SK-N-SH treated with all-trans-retinoic acid at 6 μM for 48 hours (cell line): ENCODE measurements at regions not wholly inside any gene's neighbourhood (a gene's known extent, or its start where the extent isn't known, plus 50 kb on each side); places are given as distances from the start of the nearest gene placed in this dataset.

Experiments used
- ATAC-seq: fragments of 200-7000 bp; cut with Tn5 transposase; 3 replicates; pipeline ENCODE4 v1.9.1; 2020; ENCODE audit warnings: mild to moderate bottlenecking, moderate library complexity
- ARNTL ChIP-seq: fragments of 450-650 bp; formaldehyde crosslinking; IDR thresholded peaks from 2 replicates; pipeline ENCODE4 v1.5.0; 2020; ENCODE audit warnings: low read depth, mild to moderate bottlenecking, moderate library complexity, borderline replicate concordance
- BACH2 ChIP-seq: fragments of 250-450 bp; sonication (Bioruptor Pico); IDR thresholded peaks from 2 replicates; pipeline ENCODE4 v1.9.0; 2021; ENCODE audit warnings: mild to moderate bottlenecking, borderline replicate concordance
- CSDC2 ChIP-seq: fragments of 250-450 bp; sonication (Bioruptor Pico); IDR thresholded peaks from 2 replicates; pipeline ENCODE4 v1.5.0; 2020; ENCODE audit warnings: mild to moderate bottlenecking, moderate library complexity
- ESRRG ChIP-seq: fragments of 250-450 bp; sonication (Bioruptor Pico); IDR thresholded peaks from 2 replicates; pipeline ENCODE4 v1.6.1; 2021; ENCODE audit warnings: mild to moderate bottlenecking
- GLIS3 ChIP-seq: fragments of 250-450 bp; sonication (Bioruptor Pico); IDR thresholded peaks from 2 replicates; pipeline ENCODE4 v1.5.0; 2020; ENCODE audit warnings: mild to moderate bottlenecking, moderate library complexity
- OSR1 ChIP-seq: fragments of 250-450 bp; sonication (Bioruptor Pico); IDR thresholded peaks from 2 replicates; pipeline ENCODE4 v1.8.0; 2022; ENCODE audit warnings: moderate library complexity, mild to moderate bottlenecking, inconsistent platforms
- RARB ChIP-seq: fragments of 250-450 bp; sonication (Bioruptor Pico); IDR thresholded peaks from 2 replicates; pipeline ENCODE4 v1.8.0; 2021; ENCODE audit warnings: mild to moderate bottlenecking, moderate library complexity
- SNAI2 ChIP-seq: fragments of 250-450 bp; sonication (Bioruptor Pico); IDR thresholded peaks from 2 replicates; pipeline ENCODE4 v1.5.0; 2020; ENCODE audit warnings: mild to moderate bottlenecking, moderate library complexity
- TCF4 ChIP-seq: fragments of 250-450 bp; sonication (Bioruptor Pico); IDR thresholded peaks from 2 replicates; pipeline ENCODE4 v1.8.0; 2021; ENCODE audit warnings: mild to moderate bottlenecking, moderate library complexity, borderline replicate concordance
- TOX ChIP-seq: fragments of 250-450 bp; sonication (Bioruptor Pico); IDR thresholded peaks from 2 replicates; pipeline ENCODE4 v1.8.0; 2021; ENCODE audit warnings: mild to moderate bottlenecking, moderate library complexity, borderline replicate concordance
- ZC3H10 ChIP-seq: fragments of 250-450 bp; sonication (Bioruptor Pico); IDR thresholded peaks from 2 replicates; pipeline ENCODE4 v1.5.1; 2021; ENCODE audit warnings: mild to moderate bottlenecking, moderate library complexity
- ZFP3 ChIP-seq: fragments of 250-450 bp; sonication (Bioruptor Pico); IDR thresholded peaks from 2 replicates; pipeline ENCODE4 v1.5.0; 2020; ENCODE audit warnings: mild to moderate bottlenecking, moderate library complexity
- ZNF565 ChIP-seq: fragments of 450-650 bp; formaldehyde crosslinking; conservative IDR thresholded peaks from 2 replicates; pipeline ENCODE4 v1.5.0; 2020; ENCODE audit warnings: low read depth, mild to moderate bottlenecking, moderate library complexity
- ZNF70 ChIP-seq: fragments of 450-650 bp; formaldehyde crosslinking; IDR thresholded peaks from 2 replicates; pipeline ENCODE4 v1.5.0; 2020; ENCODE audit warnings: mild to moderate bottlenecking, moderate library complexity
- ZNF8 ChIP-seq: fragments of 450-650 bp; formaldehyde crosslinking; IDR thresholded peaks from 2 replicates; pipeline ENCODE4 v1.5.0; 2020; ENCODE audit warnings: mild to moderate bottlenecking, moderate library complexity
- TF ChIP-seq, protein P1 (sequence below): fragments of 250-450 bp; sonication (Bioruptor Pico); IDR thresholded peaks from 2 replicates; pipeline ENCODE4 v1.8.0; 2020; ENCODE audit warnings: mild to moderate bottlenecking, moderate library complexity, borderline replicate concordance
- TF ChIP-seq, protein P2 (sequence below): fragments of 250-450 bp; sonication (Bioruptor Pico); IDR thresholded peaks from 2 replicates; pipeline ENCODE4 v1.5.0; 2020; ENCODE audit warnings: mild to moderate bottlenecking, moderate library complexity
- TF ChIP-seq, protein P3 (sequence below): fragments of 250-450 bp; sonication (Bioruptor Pico); IDR thresholded peaks from 2 replicates; pipeline ENCODE4 v1.5.1; 2020; ENCODE audit warnings: low read depth, mild to moderate bottlenecking, moderate library complexity
- TF ChIP-seq, protein P4 (sequence below): fragments of 250-450 bp; sonication (Bioruptor Pico); IDR thresholded peaks from 2 replicates; pipeline ENCODE4 v1.8.0; 2021; ENCODE audit warnings: low read depth, mild to moderate bottlenecking, moderate library complexity, borderline replicate concordance
- TF ChIP-seq, protein P5 (sequence below): fragments of 250-450 bp; sonication (Bioruptor Pico); IDR thresholded peaks from 2 replicates; pipeline ENCODE4 v1.5.1; 2021; ENCODE audit warnings: mild to moderate bottlenecking, moderate library complexity

DNA sequence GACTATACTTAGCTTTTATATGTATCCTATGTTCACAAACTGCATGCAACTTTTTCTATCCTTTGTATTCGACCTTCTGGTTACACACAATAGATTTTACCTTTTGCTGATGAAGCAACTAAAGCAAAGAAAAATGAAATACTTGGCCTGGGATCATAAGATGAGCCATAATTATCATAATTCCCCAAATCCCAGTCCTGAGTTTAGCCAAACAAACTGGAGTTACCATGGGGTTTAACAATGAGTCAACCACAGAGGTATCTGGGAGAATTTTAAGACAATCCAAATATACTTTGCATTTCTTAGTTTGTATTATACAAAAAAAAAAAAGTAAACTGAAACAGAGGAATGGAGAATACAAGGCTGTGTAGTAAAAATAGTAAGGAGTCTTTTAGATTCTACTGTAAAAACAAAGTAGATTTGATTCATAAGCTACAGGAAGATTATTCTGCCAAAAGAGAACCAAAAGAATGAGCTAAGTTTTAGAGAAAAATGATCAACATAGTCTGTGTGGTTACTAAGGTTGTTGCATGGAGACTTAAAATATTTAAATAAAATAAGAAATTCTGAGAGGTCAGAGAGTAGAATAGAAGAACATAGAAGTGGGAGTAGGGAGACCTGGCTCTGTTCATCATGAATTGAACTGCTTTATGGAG is 60.4 kb upstream of the GORAB start (continued):
- TF ChIP-seq, protein P1, sequence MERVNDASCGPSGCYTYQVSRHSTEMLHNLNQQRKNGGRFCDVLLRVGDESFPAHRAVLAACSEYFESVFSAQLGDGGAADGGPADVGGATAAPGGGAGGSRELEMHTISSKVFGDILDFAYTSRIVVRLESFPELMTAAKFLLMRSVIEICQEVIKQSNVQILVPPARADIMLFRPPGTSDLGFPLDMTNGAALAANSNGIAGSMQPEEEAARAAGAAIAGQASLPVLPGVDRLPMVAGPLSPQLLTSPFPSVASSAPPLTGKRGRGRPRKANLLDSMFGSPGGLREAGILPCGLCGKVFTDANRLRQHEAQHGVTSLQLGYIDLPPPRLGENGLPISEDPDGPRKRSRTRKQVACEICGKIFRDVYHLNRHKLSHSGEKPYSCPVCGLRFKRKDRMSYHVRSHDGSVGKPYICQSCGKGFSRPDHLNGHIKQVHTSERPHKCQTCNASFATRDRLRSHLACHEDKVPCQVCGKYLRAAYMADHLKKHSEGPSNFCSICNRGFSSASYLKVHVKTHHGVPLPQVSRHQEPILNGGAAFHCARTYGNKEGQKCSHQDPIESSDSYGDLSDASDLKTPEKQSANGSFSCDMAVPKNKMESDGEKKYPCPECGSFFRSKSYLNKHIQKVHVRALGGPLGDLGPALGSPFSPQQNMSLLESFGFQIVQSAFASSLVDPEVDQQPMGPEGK, result no peak
- no peak for TF ChIP-seq RARB (CRISPR knock-in tag)
- TF ChIP-seq, protein P2, sequence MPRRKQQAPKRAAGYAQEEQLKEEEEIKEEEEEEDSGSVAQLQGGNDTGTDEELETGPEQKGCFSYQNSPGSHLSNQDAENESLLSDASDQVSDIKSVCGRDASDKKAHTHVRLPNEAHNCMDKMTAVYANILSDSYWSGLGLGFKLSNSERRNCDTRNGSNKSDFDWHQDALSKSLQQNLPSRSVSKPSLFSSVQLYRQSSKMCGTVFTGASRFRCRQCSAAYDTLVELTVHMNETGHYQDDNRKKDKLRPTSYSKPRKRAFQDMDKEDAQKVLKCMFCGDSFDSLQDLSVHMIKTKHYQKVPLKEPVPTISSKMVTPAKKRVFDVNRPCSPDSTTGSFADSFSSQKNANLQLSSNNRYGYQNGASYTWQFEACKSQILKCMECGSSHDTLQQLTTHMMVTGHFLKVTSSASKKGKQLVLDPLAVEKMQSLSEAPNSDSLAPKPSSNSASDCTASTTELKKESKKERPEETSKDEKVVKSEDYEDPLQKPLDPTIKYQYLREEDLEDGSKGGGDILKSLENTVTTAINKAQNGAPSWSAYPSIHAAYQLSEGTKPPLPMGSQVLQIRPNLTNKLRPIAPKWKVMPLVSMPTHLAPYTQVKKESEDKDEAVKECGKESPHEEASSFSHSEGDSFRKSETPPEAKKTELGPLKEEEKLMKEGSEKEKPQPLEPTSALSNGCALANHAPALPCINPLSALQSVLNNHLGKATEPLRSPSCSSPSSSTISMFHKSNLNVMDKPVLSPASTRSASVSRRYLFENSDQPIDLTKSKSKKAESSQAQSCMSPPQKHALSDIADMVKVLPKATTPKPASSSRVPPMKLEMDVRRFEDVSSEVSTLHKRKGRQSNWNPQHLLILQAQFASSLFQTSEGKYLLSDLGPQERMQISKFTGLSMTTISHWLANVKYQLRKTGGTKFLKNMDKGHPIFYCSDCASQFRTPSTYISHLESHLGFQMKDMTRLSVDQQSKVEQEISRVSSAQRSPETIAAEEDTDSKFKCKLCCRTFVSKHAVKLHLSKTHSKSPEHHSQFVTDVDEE (CRISPR knock-in tag), result no peak

DNA sequence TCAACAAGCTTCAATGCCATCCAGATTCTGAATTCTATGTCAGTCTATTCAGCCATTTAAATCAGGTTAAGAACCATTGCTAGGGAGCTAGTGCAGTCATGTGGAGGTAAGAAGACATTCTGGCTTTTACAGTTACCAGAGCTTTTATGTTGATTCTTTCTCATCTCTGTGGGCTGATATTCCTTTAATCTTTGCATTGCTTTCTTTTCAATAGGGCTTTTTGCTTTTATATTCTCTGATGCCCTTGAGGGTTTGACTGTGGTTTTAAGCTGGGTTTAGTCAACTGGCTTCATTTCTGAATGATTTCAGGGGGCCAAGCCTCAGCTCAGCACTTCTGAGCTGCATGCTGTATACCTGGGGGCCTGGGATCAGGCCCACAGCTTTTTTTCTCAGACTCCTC is 51.0 kb upstream of the GORAB start:
- no peak for ATAC-seq
- no peak for TF ChIP-seq ZC3H10 (CRISPR knock-in tag)
- TF ChIP-seq TOX (CRISPR knock-in tag), result no peak
- TF ChIP-seq, protein P3, sequence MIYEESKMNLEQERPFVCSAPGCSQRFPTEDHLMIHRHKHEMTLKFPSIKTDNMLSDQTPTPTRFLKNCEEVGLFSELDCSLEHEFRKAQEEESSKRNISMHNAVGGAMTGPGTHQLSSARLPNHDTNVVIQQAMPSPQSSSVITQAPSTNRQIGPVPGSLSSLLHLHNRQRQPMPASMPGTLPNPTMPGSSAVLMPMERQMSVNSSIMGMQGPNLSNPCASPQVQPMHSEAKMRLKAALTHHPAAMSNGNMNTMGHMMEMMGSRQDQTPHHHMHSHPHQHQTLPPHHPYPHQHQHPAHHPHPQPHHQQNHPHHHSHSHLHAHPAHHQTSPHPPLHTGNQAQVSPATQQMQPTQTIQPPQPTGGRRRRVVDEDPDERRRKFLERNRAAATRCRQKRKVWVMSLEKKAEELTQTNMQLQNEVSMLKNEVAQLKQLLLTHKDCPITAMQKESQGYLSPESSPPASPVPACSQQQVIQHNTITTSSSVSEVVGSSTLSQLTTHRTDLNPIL (CRISPR knock-in tag), result no peak
- no peak for TF ChIP-seq ZFP3 (CRISPR knock-in tag)
- no peak for TF ChIP-seq GLIS3 (CRISPR knock-in tag)
- TF ChIP-seq RARB (CRISPR knock-in tag), result no peak
- TF ChIP-seq, protein P2 (CRISPR knock-in tag), result no peak
- TF ChIP-seq, protein P4, sequence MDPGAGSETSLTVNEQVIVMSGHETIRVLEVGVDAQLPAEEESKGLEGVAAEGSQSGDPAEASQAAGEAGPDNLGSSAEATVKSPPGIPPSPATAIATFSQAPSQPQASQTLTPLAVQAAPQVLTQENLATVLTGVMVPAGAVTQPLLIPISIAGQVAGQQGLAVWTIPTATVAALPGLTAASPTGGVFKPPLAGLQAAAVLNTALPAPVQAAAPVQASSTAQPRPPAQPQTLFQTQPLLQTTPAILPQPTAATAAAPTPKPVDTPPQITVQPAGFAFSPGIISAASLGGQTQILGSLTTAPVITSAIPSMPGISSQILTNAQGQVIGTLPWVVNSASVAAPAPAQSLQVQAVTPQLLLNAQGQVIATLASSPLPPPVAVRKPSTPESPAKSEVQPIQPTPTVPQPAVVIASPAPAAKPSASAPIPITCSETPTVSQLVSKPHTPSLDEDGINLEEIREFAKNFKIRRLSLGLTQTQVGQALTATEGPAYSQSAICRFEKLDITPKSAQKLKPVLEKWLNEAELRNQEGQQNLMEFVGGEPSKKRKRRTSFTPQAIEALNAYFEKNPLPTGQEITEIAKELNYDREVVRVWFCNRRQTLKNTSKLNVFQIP (CRISPR knock-in tag), result no peak
- no peak for TF ChIP-seq ZNF8
- TF ChIP-seq ZNF70 (CRISPR knock-in tag), result no peak
- no peak for TF ChIP-seq CSDC2 (CRISPR knock-in tag)
- TF ChIP-seq, protein P5, sequence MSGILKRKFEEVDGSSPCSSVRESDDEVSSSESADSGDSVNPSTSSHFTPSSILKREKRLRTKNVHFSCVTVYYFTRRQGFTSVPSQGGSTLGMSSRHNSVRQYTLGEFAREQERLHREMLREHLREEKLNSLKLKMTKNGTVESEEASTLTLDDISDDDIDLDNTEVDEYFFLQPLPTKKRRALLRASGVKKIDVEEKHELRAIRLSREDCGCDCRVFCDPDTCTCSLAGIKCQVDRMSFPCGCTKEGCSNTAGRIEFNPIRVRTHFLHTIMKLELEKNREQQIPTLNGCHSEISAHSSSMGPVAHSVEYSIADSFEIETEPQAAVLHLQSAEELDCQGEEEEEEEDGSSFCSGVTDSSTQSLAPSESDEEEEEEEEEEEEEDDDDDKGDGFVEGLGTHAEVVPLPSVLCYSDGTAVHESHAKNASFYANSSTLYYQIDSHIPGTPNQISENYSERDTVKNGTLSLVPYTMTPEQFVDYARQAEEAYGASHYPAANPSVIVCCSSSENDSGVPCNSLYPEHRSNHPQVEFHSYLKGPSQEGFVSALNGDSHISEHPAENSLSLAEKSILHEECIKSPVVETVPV (CRISPR knock-in tag), result no peak
- TF ChIP-seq ARNTL (CRISPR knock-in tag), result no peak
- TF ChIP-seq TCF4 (CRISPR knock-in tag), result no peak
- TF ChIP-seq SNAI2 (CRISPR knock-in tag), result no peak
- no peak for TF ChIP-seq ESRRG (CRISPR knock-in tag)
- no peak for TF ChIP-seq ZNF565 (CRISPR knock-in tag)
- TF ChIP-seq, protein P1, result no peak
- TF ChIP-seq OSR1 (CRISPR knock-in tag), result no peak
- no peak for TF ChIP-seq BACH2 (CRISPR knock-in tag)
- TF ChIP-seq, all 23 proteins: peak for 0
